K562 (cell line): ENCODE measurements at regions not wholly inside any gene's neighbourhood (a gene's known extent, or its start where the extent isn't known, plus 50 kb on each side); places are given as distances from the start of the nearest gene placed in this dataset.

Source experiments
- ATAC-seq: fragments of 200-7000 bp; cut with Tn5 transposase; 3 replicates; pipeline ENCODE4 v1.9.1; 2020; ENCODE audit warnings: moderate library complexity
- BruUV-seq: library from RNA; stranded (reverse); fragments of 400-500 nt; replicated peaks from 2 replicates; lab custom pipeline; 2021; lab: Mats Ljungman, UMichigan
- CTCF ChIA-PET: fragments of 300-600 bp; formaldehyde crosslinking; extraction: SDS; loops from one replicate; lab custom pipeline; 2021; ENCODE audit warnings: low intra/inter-chr PET ratio; lab: Yijun Ruan, JAX
- POLR2A ChIA-PET: fragments of 300-600, 350-650 bp; sonication (Branson Sonifier 250); formaldehyde crosslinking; extraction: SDS; loops from one replicate; lab custom pipeline; 2021; ENCODE audit warnings: antibody characterized with exemption, inconsistent platforms; lab: Yijun Ruan, JAX
- DNase-seq, 4 experiments: peaks; one replicate each; pipeline versions ENCODE4 v3.0.0 to v3.0.0-alpha.2; 2011 to 2018; ENCODE audit warnings: low spot score in 3 of 4, mixed read lengths in 3 of 4; ENCODE audit errors: extremely low read depth in 1 of 4
- FAIRE-seq: peaks from 2 replicates; lab custom pipeline; 2011; peaks lifted over from hg19 to GRCh38; lab: Jason Lieb, UNC
- H2AFZ ChIP-seq: 2 replicates; pipeline ENCODE4 v1.6.0; 2011; ENCODE audit warnings: low read depth, low read length, control low read depth, inconsistent platforms
- H3K27ac ChIP-seq: fragments of 200-600 bp; 3 replicates; pipeline ENCODE4 v1.8.0; 2011; ENCODE audit warnings: low read depth, mild to moderate bottlenecking, control low read depth, inconsistent platforms, low read length, moderate library complexity, mixed read lengths; ENCODE audit errors: extremely low read depth
- H3K27me3 ChIP-seq, 2 experiments: fragments of 300-600 bp in 1 of 2; 2 replicates in 1 of 2; 3 replicates in 1 of 2; pipeline versions ENCODE4 v1.6.0 to v1.8.0; 2011; ENCODE audit warnings: inconsistent platforms in 2 of 2, low read length in 2 of 2, mild to moderate bottlenecking in 1 of 2, mixed read lengths in 1 of 2, moderate library complexity in 1 of 2; ENCODE audit not compliant: control insufficient read depth in 2 of 2, insufficient read depth in 2 of 2
- H3K36me3 ChIP-seq: fragments of 300-600 bp; 3 replicates; pipeline ENCODE4 v1.8.0; 2011; ENCODE audit warnings: mild to moderate bottlenecking, low read length, inconsistent platforms; ENCODE audit not compliant: control insufficient read depth, insufficient read depth
- H3K4me1 ChIP-seq, 2 experiments: fragments of 200-600 bp in 1 of 2; replicated peaks in 1 of 2; 2 replicates in 1 of 2; 3 replicates in 1 of 2; pipeline versions ENCODE4 v1.5.1 to v1.8.0; 2011; ENCODE audit warnings: inconsistent platforms in 2 of 2, low read length in 2 of 2, mild to moderate bottlenecking in 1 of 2, mixed read lengths in 1 of 2, moderate library complexity in 1 of 2; ENCODE audit not compliant: control insufficient read depth in 2 of 2, insufficient read depth in 2 of 2
- H3K4me2 ChIP-seq: 2 replicates; pipeline ENCODE4 v1.6.1; 2011; ENCODE audit warnings: low read length, control low read depth, inconsistent platforms, mixed read lengths; ENCODE audit not compliant: insufficient read depth
- H3K4me3 ChIP-seq: fragments of 200-600 bp; sonication (generic), shearing (Covaris generic); 2 replicates; pipeline ENCODE4 v1.5.1; 2016; ENCODE audit warnings: control low read depth, inconsistent platforms
- H3K79me2 ChIP-seq: fragments of 200-600 bp; 3 replicates; pipeline ENCODE4 v1.8.0; 2011; ENCODE audit warnings: low read length, inconsistent platforms; ENCODE audit not compliant: control insufficient read depth, insufficient read depth
- H3K9ac ChIP-seq, 2 experiments: 2 replicates each; pipeline versions ENCODE4 v1.6.0 to v1.6.1; 2011; ENCODE audit warnings: low read depth in 2 of 2, low read length in 2 of 2, control low read depth in 1 of 2, inconsistent platforms in 1 of 2, mild to moderate bottlenecking in 1 of 2, mixed read lengths in 1 of 2; ENCODE audit not compliant: insufficient read depth in 1 of 2
- H3K9me1 ChIP-seq: one replicate; pipeline ENCODE4 v1.6.0; 2011; ENCODE audit warnings: inconsistent platforms, mild to moderate bottlenecking, low read length, moderate library complexity; ENCODE audit not compliant: control insufficient read depth, insufficient read depth
- H3K9me3 ChIP-seq: replicated peaks from 2 replicates; pipeline ENCODE4 v1.5.1; 2011; ENCODE audit warnings: low read depth, low read length, inconsistent platforms; ENCODE audit not compliant: control insufficient read depth, insufficient read depth
- H4K20me1 ChIP-seq: replicated peaks from 2 replicates; pipeline ENCODE4 v1.6.1; 2011; ENCODE audit warnings: low read length, inconsistent platforms, mixed read lengths; ENCODE audit not compliant: control insufficient read depth, insufficient read depth
- CEBPB ChIP-seq: fragments of 450-650 bp; IDR thresholded peaks from 2 replicates; pipeline ENCODE4 v1.6.1; 2016; ENCODE audit warnings: missing genetic modification characterization, missing compliant biosample characterization
- ZNF253 ChIP-seq: fragments of 250-450 bp; sonication (Bioruptor Pico); conservative IDR thresholded peaks from 2 replicates; pipeline ENCODE4 v1.6.1; 2021; ENCODE audit warnings: mild to moderate bottlenecking
- ZNF584 ChIP-seq: fragments of 200-800 bp; sonication (Bioruptor generic); IDR thresholded peaks from 2 replicates; pipeline ENCODE4 v1.6.1; 2016; ENCODE audit warnings: low read depth, mild to moderate bottlenecking, missing genetic modification characterization, missing compliant biosample characterization
- WGBS: fragments of 100-300 bp; shearing (Covaris generic); methylation state at CpG from one replicate; pipeline ENCODE4 v1.1.6; 2016; ENCODE audit warnings: low coverage, mixed read lengths; ENCODE audit not compliant: insufficient coverage; ENCODE audit errors: missing lambda C conversion rate; 5-methylcytosine and 5-hydroxymethylcytosine counted together
- in situ Hi-C: fragments of 300-500 bp; cut with MboI; formaldehyde crosslinking; loops from 4 replicates; pipeline ENCODE4 v1.15.0; 2018; ENCODE audit warnings: inconsistent platforms, mixed read lengths
- intact Hi-C: fragments of 100-400 bp; cut with micrococcal nuclease; formaldehyde crosslinking; loops from 2 replicates; pipeline ENCODE4 v1.14.2; 2022
- TF ChIP-seq, protein P1 (sequence below): fragments of 200-800 bp; sonication (Bioruptor generic); IDR thresholded peaks from 2 replicates; pipeline ENCODE4 v1.6.1; 2017; ENCODE audit warnings: missing genetic modification characterization, missing compliant biosample characterization
- TF ChIP-seq, protein P2 (sequence below), 2 experiments: fragments of 450-650 bp in 1 of 2; sonication (generic) in 1 of 2; formaldehyde crosslinking in 1 of 2; IDR thresholded peaks in 1 of 2; conservative IDR thresholded peaks in 1 of 2; 2 replicates each; pipeline versions ENCODE4 v1.6.1 to v1.8.1; 2016 to 2023; ENCODE audit warnings: mild to moderate bottlenecking in 2 of 2, moderate library complexity in 2 of 2, inconsistent platforms in 1 of 2, missing genetic modification reagents in 1 of 2
- TF ChIP-seq, protein P3 (sequence below), 2 experiments: fragments of 450-650 bp in 1 of 2; sonication (generic) in 1 of 2; formaldehyde crosslinking in 1 of 2; IDR thresholded peaks; 2 replicates each; pipeline versions ENCODE4 v1.7.1 to v1.9.0; 2016 to 2022; ENCODE audit warnings: inconsistent platforms in 1 of 2, mild to moderate bottlenecking in 1 of 2, missing genetic modification reagents in 1 of 2

DNA sequence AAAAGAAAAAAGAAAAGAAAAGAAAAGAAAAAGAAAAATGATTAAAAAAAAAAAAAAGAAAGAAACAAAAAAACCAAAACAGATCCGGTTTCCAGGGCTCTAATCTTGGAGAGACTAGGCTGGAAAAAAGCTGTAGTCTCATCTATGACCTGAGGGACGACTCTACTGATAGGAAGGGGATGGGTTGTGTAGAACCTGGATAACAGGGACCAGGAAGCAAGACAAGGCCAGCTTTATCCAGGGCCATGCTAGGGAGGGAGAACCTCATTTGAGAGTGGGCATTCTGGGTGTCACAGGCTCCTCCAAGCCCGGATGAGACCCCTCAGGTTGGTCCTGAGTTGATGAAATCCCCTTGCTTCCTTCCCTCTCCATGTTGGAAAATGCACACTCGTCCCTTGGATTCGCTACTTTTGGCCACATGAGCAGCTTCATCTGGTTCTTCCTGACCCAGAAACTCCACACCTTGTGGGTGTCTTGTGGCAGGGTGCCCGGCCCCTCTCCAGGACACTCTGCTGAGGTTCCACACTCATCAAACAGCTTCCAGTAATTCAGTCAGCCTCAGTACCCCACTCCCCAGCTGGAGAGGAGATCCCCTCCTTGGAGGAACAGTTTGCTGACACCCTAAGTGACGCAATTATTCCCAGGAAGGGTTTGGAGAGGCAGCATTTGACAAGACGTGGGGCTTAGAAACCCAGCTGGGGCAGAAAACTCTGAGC is 71.1 kb upstream of the LHFPL2 start (continued):
- TF ChIP-seq, protein P1, sequence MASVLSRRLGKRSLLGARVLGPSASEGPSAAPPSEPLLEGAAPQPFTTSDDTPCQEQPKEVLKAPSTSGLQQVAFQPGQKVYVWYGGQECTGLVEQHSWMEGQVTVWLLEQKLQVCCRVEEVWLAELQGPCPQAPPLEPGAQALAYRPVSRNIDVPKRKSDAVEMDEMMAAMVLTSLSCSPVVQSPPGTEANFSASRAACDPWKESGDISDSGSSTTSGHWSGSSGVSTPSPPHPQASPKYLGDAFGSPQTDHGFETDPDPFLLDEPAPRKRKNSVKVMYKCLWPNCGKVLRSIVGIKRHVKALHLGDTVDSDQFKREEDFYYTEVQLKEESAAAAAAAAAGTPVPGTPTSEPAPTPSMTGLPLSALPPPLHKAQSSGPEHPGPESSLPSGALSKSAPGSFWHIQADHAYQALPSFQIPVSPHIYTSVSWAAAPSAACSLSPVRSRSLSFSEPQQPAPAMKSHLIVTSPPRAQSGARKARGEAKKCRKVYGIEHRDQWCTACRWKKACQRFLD (CRISPR knock-in tag), result no peak
- TF ChIP-seq, protein P2, sequence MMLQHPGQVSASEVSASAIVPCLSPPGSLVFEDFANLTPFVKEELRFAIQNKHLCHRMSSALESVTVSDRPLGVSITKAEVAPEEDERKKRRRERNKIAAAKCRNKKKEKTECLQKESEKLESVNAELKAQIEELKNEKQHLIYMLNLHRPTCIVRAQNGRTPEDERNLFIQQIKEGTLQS (IDR thresholded peaks at IDR 0.05), result 0 out of 2 replicates have a peak, but pooled peaks have one; percentile 18
- TF ChIP-seq, protein P2 (CRISPR knock-in tag; conservative IDR thresholded peaks at IDR 0.05), result no peak
- TF ChIP-seq CEBPB (tag), result peak; percentile 22; the same call in 1 of the 2 replicates

DNA sequence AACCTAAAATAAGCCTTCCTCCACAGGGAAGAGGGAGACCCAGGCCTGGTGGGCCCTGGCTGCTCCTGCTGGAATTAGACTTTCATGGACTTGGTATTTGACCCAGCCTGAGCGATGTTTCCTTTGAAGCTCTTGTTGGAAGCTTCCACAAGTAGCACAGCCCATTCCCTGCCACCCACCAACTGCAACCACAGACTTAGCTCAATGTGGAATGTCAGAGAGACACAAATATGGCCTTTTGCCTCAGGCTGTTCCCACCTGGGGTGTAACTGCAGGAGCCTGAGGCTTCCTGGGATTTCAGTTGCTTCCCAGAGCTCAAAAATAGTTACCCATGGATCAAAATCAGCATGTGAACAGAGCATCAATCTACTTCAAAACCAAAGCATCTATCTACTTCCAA is 70.3 kb upstream of the LHFPL2 start:
- Histone ChIP-seq H3K9ac (no peak overlapping the region; a peak in 1 of 4 replicates), H3K27ac (no peak overlapping the region), H4K20me1 (no peaks in the 10 kb centered on the region), H3K27me3 (peaks cover 9 to 29% of the 10 kb centered on the region in 2 experiments; a peak in 3 of 5 replicates), H2AFZ (no peak overlapping the region), H3K79me2 (no peaks in the 10 kb centered on the region), H3K9me3 (no peaks in the 10 kb centered on the region), H3K4me1 (no peaks in the 10 kb centered on the region; a peak in 1 of 5 replicates), H3K36me3 (no peaks in the 10 kb centered on the region), H3K4me2 (no peak overlapping the region), H3K9me1 (no peaks in the 10 kb centered on the region), H3K4me3 (no peak overlapping the region)
- DNase-seq (no peak), FAIRE-seq (no peak), ATAC-seq (no peak)
- intact Hi-C loops, result no loop called here
- WGBS, result 33% methylated on average over 1 of the region's 1 CpG
- ChIA-PET CTCF (no interaction called here), POLR2A (interaction anchor here (1.0 to 1.8 kb wide), 2 partner anchors 9 to 10 kb away, joined by 5 read pairs; no protein-coding TSS in a partner anchor)
- in situ Hi-C loops, result no loop called here
- no TSS peak for BruUV-seq
- TF ChIP-seq, protein P3, sequence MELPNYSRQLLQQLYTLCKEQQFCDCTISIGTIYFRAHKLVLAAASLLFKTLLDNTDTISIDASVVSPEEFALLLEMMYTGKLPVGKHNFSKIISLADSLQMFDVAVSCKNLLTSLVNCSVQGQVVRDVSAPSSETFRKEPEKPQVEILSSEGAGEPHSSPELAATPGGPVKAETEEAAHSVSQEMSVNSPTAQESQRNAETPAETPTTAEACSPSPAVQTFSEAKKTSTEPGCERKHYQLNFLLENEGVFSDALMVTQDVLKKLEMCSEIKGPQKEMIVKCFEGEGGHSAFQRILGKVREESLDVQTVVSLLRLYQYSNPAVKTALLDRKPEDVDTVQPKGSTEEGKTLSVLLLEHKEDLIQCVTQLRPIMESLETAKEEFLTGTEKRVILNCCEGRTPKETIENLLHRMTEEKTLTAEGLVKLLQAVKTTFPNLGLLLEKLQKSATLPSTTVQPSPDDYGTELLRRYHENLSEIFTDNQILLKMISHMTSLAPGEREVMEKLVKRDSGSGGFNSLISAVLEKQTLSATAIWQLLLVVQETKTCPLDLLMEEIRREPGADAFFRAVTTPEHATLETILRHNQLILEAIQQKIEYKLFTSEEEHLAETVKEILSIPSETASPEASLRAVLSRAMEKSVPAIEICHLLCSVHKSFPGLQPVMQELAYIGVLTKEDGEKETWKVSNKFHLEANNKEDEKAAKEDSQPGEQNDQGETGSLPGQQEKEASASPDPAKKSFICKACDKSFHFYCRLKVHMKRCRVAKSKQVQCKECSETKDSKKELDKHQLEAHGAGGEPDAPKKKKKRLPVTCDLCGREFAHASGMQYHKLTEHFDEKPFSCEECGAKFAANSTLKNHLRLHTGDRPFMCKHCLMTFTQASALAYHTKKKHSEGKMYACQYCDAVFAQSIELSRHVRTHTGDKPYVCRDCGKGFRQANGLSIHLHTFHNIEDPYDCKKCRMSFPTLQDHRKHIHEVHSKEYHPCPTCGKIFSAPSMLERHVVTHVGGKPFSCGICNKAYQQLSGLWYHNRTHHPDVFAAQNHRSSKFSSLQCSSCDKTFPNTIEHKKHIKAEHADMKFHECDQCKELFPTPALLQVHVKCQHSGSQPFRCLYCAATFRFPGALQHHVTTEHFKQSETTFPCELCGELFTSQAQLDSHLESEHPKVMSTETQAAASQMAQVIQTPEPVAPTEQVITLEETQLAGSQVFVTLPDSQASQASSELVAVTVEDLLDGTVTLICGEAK (IDR thresholded peaks at IDR 0.05), result no peak
- TF ChIP-seq, protein P3 (CRISPR knock-in tag; IDR thresholded peaks at IDR 0.05), result no peak
- TF ChIP-seq ZNF584 (CRISPR knock-in tag) (no peak), ZNF253 (CRISPR knock-in tag) (no peak)
